OCI-LY7 (cell line): ENCODE measurements at regions not wholly inside any gene's neighbourhood (a gene's known extent, or its start where the extent isn't known, plus 50 kb on each side); places are given as distances from the start of the nearest gene placed in this dataset.

Experiments
- BruUV-seq: library from RNA; stranded (reverse); fragments of 400-500 nt; replicated peaks from 2 replicates; lab custom pipeline; 2021; lab: Mats Ljungman, UMichigan
- CTCF ChIA-PET: fragments of 300-600 bp; sonication (Branson Sonifier 250); formaldehyde crosslinking; loops from one replicate; lab custom pipeline; 2022; ENCODE audit warnings: antibody characterized with exemption; ENCODE audit not compliant: unreplicated experiment; lab: Charles Lee
- POLR2A ChIA-PET: fragments of 300-600 bp; sonication (Branson Sonifier 250); formaldehyde crosslinking; loops from one replicate; lab custom pipeline; 2022; ENCODE audit warnings: antibody characterized with exemption; lab: Charles Lee
- DNase-seq: peaks from one replicate; pipeline ENCODE4 v3.0.0-alpha.2; 2015; ENCODE audit warnings: low spot score
- H2AFZ ChIP-seq: fragments of 200-600 bp; sonication (generic), shearing (Covaris generic); 2 replicates; pipeline ENCODE4 v1.6.1; 2014; ENCODE audit warnings: mild to moderate bottlenecking, antibody characterized with exemption, low read length, moderate library complexity
- H3K27ac ChIP-seq: fragments of 200-600 bp; sonication (generic); 2 replicates; pipeline ENCODE4 v1.5.1; 2014; ENCODE audit warnings: mixed run types, low read depth, mild to moderate bottlenecking, moderate library complexity, low read length, inconsistent platforms; ENCODE audit not compliant: poor library complexity, severe bottlenecking
- H3K36me3 ChIP-seq: fragments of 200-600 bp; sonication (generic); 2 replicates; pipeline ENCODE4 v1.6.1; 2014; ENCODE audit warnings: mild to moderate bottlenecking, antibody characterized with exemption, low read length, moderate library complexity, mixed read lengths; ENCODE audit not compliant: insufficient read depth
- H3K4me1 ChIP-seq: fragments of 200-600 bp; sonication (generic); 2 replicates; pipeline ENCODE4 v1.5.1; 2014; ENCODE audit warnings: mild to moderate bottlenecking, low read length; ENCODE audit not compliant: insufficient read depth, poor library complexity, severe bottlenecking
- H3K4me2 ChIP-seq: fragments of 200-600 bp; sonication (generic); 2 replicates; pipeline ENCODE4 v1.6.1; 2014; ENCODE audit warnings: mild to moderate bottlenecking, low read length
- H3K4me3 ChIP-seq: fragments of 200-600 bp; sonication (generic); 2 replicates; pipeline ENCODE4 v1.5.1; 2014; ENCODE audit warnings: mild to moderate bottlenecking, low read depth, low read length; ENCODE audit not compliant: poor library complexity, severe bottlenecking
- H3K79me2 ChIP-seq: fragments of 200-600 bp; sonication (generic); 2 replicates; pipeline ENCODE4 v1.6.1; 2016; ENCODE audit warnings: low read depth, mild to moderate bottlenecking, low read length, moderate library complexity, mixed read lengths; ENCODE audit not compliant: insufficient read depth
- H3K9me2 ChIP-seq: fragments of 200-600 bp; sonication (generic); 2 replicates; pipeline ENCODE4 v1.6.1; 2016; ENCODE audit warnings: mild to moderate bottlenecking, low read length, mixed read lengths; ENCODE audit not compliant: insufficient read depth
- H3K9me3 ChIP-seq: fragments of 200-600 bp; sonication (generic); 2 replicates; pipeline ENCODE4 v1.6.1; 2014; ENCODE audit warnings: mild to moderate bottlenecking, mixed run types, low read length, mixed read lengths
- H4K20me1 ChIP-seq: fragments of 200-600 bp; sonication (generic); 2 replicates; pipeline ENCODE4 v1.6.1; 2014; ENCODE audit warnings: mild to moderate bottlenecking, antibody characterized with exemption, low read length, moderate library complexity, mixed read lengths; ENCODE audit not compliant: insufficient read depth
- EZH2phosphoT487 ChIP-seq: fragments of 200-600 bp; sonication (generic); IDR thresholded peaks from 2 replicates; pipeline ENCODE4 v1.6.1; 2018; ENCODE audit warnings: low read depth, borderline replicate concordance, mild to moderate bottlenecking, mixed run types, antibody characterized with exemption, low read length, moderate library complexity, mixed read lengths
- intact Hi-C: fragments of 100-400 bp; cut with micrococcal nuclease; formaldehyde crosslinking; loops from one replicate; pipeline ENCODE4 v1.10.0; 2022; ENCODE audit not compliant: unreplicated experiment
- TF ChIP-seq, protein P1 (sequence below): fragments of 200-600 bp; sonication (generic); conservative IDR thresholded peaks from 2 replicates; pipeline ENCODE4 v1.5.1; 2014; ENCODE audit warnings: mild to moderate bottlenecking, antibody characterized with exemption, low read length, moderate library complexity, mixed read lengths

DNA sequence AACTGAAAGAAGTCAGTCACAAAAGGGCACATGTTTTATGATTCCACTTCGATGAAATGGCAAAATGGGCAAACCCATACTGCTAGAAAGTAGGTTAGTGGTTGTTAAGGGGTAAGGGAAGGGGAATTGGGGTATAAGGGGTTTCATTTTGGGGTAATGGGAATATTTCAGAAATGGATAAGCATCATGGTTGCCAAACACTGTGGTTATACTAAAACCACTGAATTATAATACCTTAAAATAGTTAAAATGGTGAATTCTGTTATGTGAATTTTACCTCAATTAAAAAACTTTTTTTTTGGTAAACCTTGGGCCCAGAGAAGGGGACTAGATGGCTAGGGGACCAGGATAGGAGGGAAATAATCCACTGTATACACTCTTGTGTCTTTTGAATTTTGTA is 52.3 kb upstream of the BHLHE40 start:
- no peak overlapping the region for H3K4me2 ChIP-seq
- no peak overlapping the region for H2AFZ ChIP-seq
- TF ChIP-seq EZH2phosphoT487 = no peak
- TF ChIP-seq, protein P1, sequence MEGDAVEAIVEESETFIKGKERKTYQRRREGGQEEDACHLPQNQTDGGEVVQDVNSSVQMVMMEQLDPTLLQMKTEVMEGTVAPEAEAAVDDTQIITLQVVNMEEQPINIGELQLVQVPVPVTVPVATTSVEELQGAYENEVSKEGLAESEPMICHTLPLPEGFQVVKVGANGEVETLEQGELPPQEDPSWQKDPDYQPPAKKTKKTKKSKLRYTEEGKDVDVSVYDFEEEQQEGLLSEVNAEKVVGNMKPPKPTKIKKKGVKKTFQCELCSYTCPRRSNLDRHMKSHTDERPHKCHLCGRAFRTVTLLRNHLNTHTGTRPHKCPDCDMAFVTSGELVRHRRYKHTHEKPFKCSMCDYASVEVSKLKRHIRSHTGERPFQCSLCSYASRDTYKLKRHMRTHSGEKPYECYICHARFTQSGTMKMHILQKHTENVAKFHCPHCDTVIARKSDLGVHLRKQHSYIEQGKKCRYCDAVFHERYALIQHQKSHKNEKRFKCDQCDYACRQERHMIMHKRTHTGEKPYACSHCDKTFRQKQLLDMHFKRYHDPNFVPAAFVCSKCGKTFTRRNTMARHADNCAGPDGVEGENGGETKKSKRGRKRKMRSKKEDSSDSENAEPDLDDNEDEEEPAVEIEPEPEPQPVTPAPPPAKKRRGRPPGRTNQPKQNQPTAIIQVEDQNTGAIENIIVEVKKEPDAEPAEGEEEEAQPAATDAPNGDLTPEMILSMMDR = no peak
- POLR2A ChIA-PET = no interaction called here
- H3K27ac ChIP-seq = no peak overlapping the region
- no peaks in the 10 kb centered on the region for H3K9me3 ChIP-seq
- no peaks in the 10 kb centered on the region for H3K9me2 ChIP-seq
- H3K79me2 ChIP-seq = no peaks in the 10 kb centered on the region
- no peaks in the 10 kb centered on the region for H3K36me3 ChIP-seq
- no TSS peak for BruUV-seq
- no peaks in the 10 kb centered on the region for H4K20me1 ChIP-seq
- DNase-seq = no peak
- CTCF ChIA-PET = no interaction called here
- H3K4me1 ChIP-seq = no peaks in the 10 kb centered on the region
- H3K4me3 ChIP-seq = no peak overlapping the region
- intact Hi-C loops = no loop called here

DNA sequence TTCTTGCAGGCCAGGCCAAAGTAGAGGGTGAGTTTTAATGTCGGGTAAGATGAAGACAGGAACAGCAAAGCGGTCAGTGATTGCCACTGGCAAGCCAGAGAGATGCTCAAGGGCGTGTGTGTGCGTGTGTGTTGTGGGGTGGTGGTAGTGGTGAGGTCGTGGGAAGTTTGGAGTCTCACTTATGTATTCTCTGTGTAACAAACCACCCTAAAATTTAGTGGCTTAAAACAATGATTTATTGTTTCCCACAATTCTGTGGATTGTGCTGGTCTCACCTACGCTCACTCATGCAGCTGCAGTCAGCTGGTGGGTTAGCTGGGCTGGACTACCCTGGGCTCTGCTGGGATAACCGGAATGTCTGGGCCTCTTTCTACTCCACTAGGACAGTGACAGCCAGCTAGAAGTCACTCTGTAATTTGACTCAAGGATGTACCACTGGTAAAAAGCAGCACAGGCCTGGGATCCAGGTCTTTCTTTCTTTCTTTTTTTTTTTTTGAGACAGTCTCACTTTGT is 50.9 kb upstream of the BHLHE40 start:
- no peak overlapping the region for H3K27ac ChIP-seq
- intact Hi-C loops = no loop called here
- POLR2A ChIA-PET = no interaction called here

More for the DNA sequence above, 50.9 kb upstream of the BHLHE40 start:
- Histone ChIP-seq H3K36me3 (no peaks in the 10 kb centered on the region), H3K9me2 (no peaks in the 10 kb centered on the region), H4K20me1 (no peaks in the 10 kb centered on the region), H3K4me3 (no peak overlapping the region), H2AFZ (no peak overlapping the region), H3K79me2 (no peaks in the 10 kb centered on the region), H3K9me3 (no peaks in the 10 kb centered on the region), H3K4me2 (no peak overlapping the region), H3K4me1 (no peaks in the 10 kb centered on the region)
- DNase-seq = no peak
- CTCF ChIA-PET = no interaction called here
- BruUV-seq = no TSS peak
- TF ChIP-seq EZH2phosphoT487 = no peak
- TF ChIP-seq, protein P1 = no peak
